Panc1 (cell line): ENCODE measurements at regions not wholly inside any gene's neighbourhood (a gene's known extent, or its start where the extent isn't known, plus 50 kb on each side); places are given as distances from the start of the nearest gene placed in this dataset.

Source experiments
- SIN3A ChIP-seq: IDR thresholded peaks from 2 replicates; pipeline ENCODE4 v1.6.1; 2012; ENCODE audit warnings: low read depth, mild to moderate bottlenecking, low read length, moderate library complexity, borderline replicate concordance; ENCODE audit not compliant: insufficient read depth
- TCF7L2 ChIP-seq: IDR thresholded peaks from 2 replicates; pipeline ENCODE4 v1.6.1; 2011; ENCODE audit warnings: mild to moderate bottlenecking, low read depth, low read length, inconsistent platforms
- TF ChIP-seq, protein P1 (sequence below): fragments of 450-650 bp; IDR thresholded peaks from 2 replicates; pipeline ENCODE4 v1.5.1; 2017; ENCODE audit warnings: mild to moderate bottlenecking
- TF ChIP-seq, protein P2 (sequence below), 2 experiments: IDR thresholded peaks; 2 replicates each; pipeline ENCODE4 v1.6.1; 2011 to 2012; ENCODE audit warnings: low read depth in 2 of 2, control low read depth in 1 of 2, low read length in 1 of 2, mild to moderate bottlenecking in 1 of 2, moderate library complexity in 1 of 2; ENCODE audit not compliant: insufficient read depth in 1 of 2

DNA sequence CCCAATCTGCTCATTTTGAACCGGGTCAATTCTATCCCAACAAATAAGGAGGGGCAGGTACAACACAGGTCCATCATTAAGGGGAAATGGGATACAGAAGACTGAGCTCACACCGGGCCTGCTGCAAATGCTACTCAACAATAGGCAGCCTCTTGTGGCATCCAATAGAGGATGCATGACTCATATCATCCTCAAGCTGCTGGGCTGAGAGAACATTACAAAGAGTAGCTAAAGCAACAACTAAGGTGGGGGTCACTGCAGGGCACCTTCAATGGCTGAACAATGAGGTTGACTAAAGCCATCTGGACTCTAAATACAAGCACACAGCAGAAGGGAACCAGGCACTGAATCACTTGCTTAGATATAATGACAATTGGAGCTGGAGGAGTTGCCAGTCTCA, 130.1 kb upstream of the SYN3 start:
- TF ChIP-seq, protein P1, sequence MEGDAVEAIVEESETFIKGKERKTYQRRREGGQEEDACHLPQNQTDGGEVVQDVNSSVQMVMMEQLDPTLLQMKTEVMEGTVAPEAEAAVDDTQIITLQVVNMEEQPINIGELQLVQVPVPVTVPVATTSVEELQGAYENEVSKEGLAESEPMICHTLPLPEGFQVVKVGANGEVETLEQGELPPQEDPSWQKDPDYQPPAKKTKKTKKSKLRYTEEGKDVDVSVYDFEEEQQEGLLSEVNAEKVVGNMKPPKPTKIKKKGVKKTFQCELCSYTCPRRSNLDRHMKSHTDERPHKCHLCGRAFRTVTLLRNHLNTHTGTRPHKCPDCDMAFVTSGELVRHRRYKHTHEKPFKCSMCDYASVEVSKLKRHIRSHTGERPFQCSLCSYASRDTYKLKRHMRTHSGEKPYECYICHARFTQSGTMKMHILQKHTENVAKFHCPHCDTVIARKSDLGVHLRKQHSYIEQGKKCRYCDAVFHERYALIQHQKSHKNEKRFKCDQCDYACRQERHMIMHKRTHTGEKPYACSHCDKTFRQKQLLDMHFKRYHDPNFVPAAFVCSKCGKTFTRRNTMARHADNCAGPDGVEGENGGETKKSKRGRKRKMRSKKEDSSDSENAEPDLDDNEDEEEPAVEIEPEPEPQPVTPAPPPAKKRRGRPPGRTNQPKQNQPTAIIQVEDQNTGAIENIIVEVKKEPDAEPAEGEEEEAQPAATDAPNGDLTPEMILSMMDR = no peak
- TF ChIP-seq TCF7L2 = no peak
- TF ChIP-seq, protein P2, sequence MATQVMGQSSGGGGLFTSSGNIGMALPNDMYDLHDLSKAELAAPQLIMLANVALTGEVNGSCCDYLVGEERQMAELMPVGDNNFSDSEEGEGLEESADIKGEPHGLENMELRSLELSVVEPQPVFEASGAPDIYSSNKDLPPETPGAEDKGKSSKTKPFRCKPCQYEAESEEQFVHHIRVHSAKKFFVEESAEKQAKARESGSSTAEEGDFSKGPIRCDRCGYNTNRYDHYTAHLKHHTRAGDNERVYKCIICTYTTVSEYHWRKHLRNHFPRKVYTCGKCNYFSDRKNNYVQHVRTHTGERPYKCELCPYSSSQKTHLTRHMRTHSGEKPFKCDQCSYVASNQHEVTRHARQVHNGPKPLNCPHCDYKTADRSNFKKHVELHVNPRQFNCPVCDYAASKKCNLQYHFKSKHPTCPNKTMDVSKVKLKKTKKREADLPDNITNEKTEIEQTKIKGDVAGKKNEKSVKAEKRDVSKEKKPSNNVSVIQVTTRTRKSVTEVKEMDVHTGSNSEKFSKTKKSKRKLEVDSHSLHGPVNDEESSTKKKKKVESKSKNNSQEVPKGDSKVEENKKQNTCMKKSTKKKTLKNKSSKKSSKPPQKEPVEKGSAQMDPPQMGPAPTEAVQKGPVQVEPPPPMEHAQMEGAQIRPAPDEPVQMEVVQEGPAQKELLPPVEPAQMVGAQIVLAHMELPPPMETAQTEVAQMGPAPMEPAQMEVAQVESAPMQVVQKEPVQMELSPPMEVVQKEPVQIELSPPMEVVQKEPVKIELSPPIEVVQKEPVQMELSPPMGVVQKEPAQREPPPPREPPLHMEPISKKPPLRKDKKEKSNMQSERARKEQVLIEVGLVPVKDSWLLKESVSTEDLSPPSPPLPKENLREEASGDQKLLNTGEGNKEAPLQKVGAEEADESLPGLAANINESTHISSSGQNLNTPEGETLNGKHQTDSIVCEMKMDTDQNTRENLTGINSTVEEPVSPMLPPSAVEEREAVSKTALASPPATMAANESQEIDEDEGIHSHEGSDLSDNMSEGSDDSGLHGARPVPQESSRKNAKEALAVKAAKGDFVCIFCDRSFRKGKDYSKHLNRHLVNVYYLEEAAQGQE (IDR thresholded peaks at IDR 0.05; ENCODE audit: insufficient read depth in 1 of 2, low read depth in 2 of 2, low read length in 1 of 2) = no peak
- no peak for TF ChIP-seq SIN3A
